Esophagus (tissue), 2 donors: ENCODE measurements at regions not wholly inside any gene's neighbourhood (a gene's known extent, or its start where the extent isn't known, plus 50 kb on each side); places are given as distances from the start of the nearest gene placed in this dataset.

Experiments used
- H3K27ac ChIP-seq, 2 donors: one replicate each; pipeline ENCODE4 v1.5.1; 2013; ENCODE audit warnings: low read depth in 2 of 2, mild to moderate bottlenecking in 2 of 2, inconsistent platforms in 1 of 2, low read length in 1 of 2, moderate library complexity in 1 of 2
- H3K27me3 ChIP-seq, 2 donors: one replicate each; pipeline ENCODE4 v1.6.1; 2013; ENCODE audit warnings: low read length in 2 of 2, control low read depth in 1 of 2, mild to moderate bottlenecking in 1 of 2; ENCODE audit not compliant: insufficient read depth in 2 of 2, control insufficient read depth in 1 of 2
- H3K36me3 ChIP-seq, 2 donors: one replicate each; pipeline ENCODE4 v1.6.1; 2013; ENCODE audit warnings: low read length in 1 of 2; ENCODE audit not compliant: control insufficient read depth in 2 of 2, insufficient read depth in 2 of 2
- H3K4me1 ChIP-seq, 2 donors: one replicate each; pipeline ENCODE4 v1.6.1; 2013; ENCODE audit warnings: low read length in 1 of 2; ENCODE audit not compliant: control insufficient read depth in 2 of 2, insufficient read depth in 2 of 2
- H3K4me3 ChIP-seq, 2 donors: one replicate each; pipeline ENCODE4 v1.5.1; 2013; ENCODE audit warnings: low read length in 2 of 2, mild to moderate bottlenecking in 2 of 2, low read depth in 1 of 2, moderate library complexity in 1 of 2
- H3K9me3 ChIP-seq, 2 donors: one replicate each; pipeline ENCODE4 v1.6.1; 2013; ENCODE audit warnings: mild to moderate bottlenecking in 2 of 2, low read depth in 1 of 2, low read length in 1 of 2, moderate library complexity in 1 of 2; ENCODE audit not compliant: control insufficient read depth in 2 of 2, insufficient read depth in 1 of 2
- WGBS, 2 donors: extraction: QIAGEN DNeasy Blood & Tissue Kit; methylation state at CpG; one replicate each; pipeline ENCODE4 v1.1.7; 2013; 5-methylcytosine and 5-hydroxymethylcytosine counted together
- donor health status: healthy with polysubstance abuse.
- donor health status: Bipolar disorder and iron deficiency.

- Histone ChIP-seq H3K27ac (no peak overlapping the region), H3K27me3 (no peaks in the 10 kb centered on the region), H3K36me3 (no peaks in the 10 kb centered on the region), H3K4me1 (no peaks in the 10 kb centered on the region), H3K4me3 (no peak overlapping the region), H3K9me3 (no peaks in the 10 kb centered on the region)
- 78 to 84% methylated on average over 3 of the region's 3 CpGs for WGBS, 2 donors
These were observed 65.2 kb upstream of the CTAGE1 start for GRCh38 chr18:22482948-22483347.

DNA sequence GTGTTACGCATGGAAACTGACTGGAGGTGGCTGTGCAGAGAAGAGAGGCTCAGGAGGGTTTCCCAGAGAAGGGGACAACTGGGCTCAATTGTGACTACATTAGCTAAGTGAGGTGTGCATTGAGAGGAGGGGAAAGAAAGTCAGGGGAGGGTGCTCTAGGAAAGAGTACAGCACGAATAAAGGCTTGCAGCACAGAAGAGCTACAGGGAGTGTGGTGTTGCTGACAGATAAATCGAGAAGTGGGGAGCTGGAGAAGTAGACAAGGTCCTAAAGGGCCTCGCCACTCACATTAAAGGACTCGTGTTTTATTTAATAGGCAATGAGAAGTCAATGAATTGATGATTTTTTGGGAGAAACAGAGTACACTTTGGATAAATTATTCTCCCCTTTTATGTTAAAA is 65.7 kb upstream of the CTAGE1 start:
- H3K27me3 ChIP-seq = no peaks in the 10 kb centered on the region
- WGBS, 2 donors = 78 to 81% methylated on average over 5 of the region's 5 CpGs
- H3K9me3 ChIP-seq = no peaks in the 10 kb centered on the region
- no peaks in the 10 kb centered on the region for H3K36me3 ChIP-seq
- H3K4me1 ChIP-seq = no peaks in the 10 kb centered on the region
- H3K4me3 ChIP-seq = no peak overlapping the region
- no peak overlapping the region for H3K27ac ChIP-seq

GRCh38 chr18:22484471-22484870 is 66.8 kb upstream of the CTAGE1 start:
- no peak overlapping the region for H3K27ac ChIP-seq
- H3K36me3 ChIP-seq = no peaks in the 10 kb centered on the region
- H3K4me3 ChIP-seq = no peak overlapping the region
- WGBS, 2 donors = 93 to 97% methylated on average over 2 of the region's 2 CpGs
- H3K9me3 ChIP-seq = no peaks in the 10 kb centered on the region
- H3K27me3 ChIP-seq = no peaks in the 10 kb centered on the region
- no peaks in the 10 kb centered on the region for H3K4me1 ChIP-seq

DNA sequence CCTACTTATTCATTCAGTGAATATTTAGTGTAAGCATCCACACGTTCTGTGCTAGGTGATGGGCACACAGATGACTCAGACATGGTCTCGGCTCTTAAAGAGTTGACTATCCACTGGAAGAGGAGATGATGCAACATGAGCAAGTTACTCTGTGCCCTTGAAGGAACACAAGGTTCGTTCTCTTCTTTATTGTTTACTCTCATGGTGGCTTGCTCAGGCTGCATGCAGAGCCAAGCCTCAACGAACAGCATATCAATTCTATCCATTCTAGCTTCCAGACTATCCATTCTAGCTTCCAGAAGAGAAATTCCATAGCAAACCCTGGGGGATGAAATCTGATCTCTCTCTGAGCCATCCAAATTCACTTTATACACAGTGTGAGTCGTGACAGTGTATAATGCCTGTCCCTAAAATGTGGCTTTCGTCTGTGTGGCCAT is 68.1 kb upstream of the CTAGE1 start:
- Histone ChIP-seq H3K27me3 (no peaks in the 10 kb centered on the region), H3K4me1 (no peaks in the 10 kb centered on the region), H3K36me3 (no peaks in the 10 kb centered on the region), H3K4me3 (no peak overlapping the region), H3K9me3 (no peaks in the 10 kb centered on the region), H3K27ac (no peak overlapping the region)
- WGBS, 2 donors = 49 to 58% methylated on average over 6 of the region's 6 CpGs

DNA sequence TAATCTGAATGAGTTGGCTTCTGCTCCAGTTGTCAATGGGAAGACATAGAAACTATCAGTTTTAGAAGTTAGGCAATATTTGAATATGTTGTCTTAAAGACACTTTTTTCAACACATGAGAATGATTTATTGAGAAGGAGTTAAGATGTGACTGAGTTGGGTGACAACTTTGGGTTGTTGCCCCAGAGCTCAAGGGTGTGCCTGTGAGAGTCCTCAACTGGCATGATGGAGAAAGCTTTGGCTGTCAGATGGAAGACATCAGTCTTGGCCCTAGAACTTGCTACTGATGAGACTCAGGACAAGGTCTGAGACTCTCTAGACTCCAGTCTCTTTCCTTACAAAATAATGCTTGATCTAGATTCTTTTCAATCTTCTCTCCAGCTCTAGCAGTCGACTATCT is 69.0 kb upstream of the CTAGE1 start:
- no peak overlapping the region for H3K27ac ChIP-seq
- H3K4me3 ChIP-seq = no peak overlapping the region
- no peaks in the 10 kb centered on the region for H3K4me1 ChIP-seq
- no peaks in the 10 kb centered on the region for H3K36me3 ChIP-seq
- no peaks in the 10 kb centered on the region for H3K27me3 ChIP-seq
- 31 to 53% methylated on average over 1 of the region's 1 CpG for WGBS, 2 donors
- no peaks in the 10 kb centered on the region for H3K9me3 ChIP-seq

DNA sequence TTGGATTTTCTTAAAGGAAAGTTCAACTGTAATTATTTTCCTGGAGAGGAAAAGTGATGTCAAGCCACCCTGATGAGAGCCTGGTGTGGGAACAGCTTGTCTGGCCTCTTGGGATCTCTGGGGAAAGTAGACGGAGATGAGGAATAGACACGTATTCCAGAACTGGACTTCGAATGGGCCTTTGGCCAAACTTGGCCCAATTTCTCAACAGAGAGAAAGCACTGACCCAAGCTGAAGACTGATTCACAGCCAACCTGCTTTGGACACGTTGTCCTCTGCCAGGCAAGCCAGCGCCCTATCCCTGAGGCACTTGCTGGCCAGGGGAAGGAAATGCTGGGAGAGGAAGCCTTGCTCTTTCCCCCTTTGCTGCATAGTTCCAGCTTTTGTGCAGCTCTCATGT is 70.8 kb upstream of the CTAGE1 start:
- H3K9me3 ChIP-seq = no peaks in the 10 kb centered on the region
- H3K4me3 ChIP-seq = no peak overlapping the region
- H3K4me1 ChIP-seq = no peaks in the 10 kb centered on the region
- H3K27ac ChIP-seq = no peak overlapping the region
- 68 to 73% methylated on average over 5 of the region's 5 CpGs for WGBS, 2 donors
- H3K36me3 ChIP-seq = no peaks in the 10 kb centered on the region
- no peaks in the 10 kb centered on the region for H3K27me3 ChIP-seq

DNA sequence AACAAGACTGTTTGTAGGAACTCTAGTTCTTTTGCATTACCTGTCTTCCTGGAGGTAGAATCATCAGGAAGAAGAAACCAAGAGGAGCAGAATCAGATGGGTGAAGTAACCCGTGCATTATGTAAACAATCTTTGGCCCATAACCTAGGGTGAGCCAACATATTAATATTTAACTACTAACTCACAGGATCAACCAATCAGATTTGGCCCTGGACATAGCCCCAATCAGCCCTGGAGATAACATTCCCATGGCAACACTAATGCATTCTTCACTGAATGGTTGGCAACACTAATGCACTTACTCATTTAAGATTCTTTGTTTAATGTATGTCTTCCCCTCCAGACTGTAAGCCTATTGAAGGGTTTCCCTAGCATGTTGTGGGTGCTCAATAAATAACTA is 72.0 kb upstream of the CTAGE1 start:
- Histone ChIP-seq H3K27ac (no peak overlapping the region), H3K27me3 (no peaks in the 10 kb centered on the region), H3K36me3 (no peaks in the 10 kb centered on the region), H3K4me3 (no peak overlapping the region), H3K9me3 (no peaks in the 10 kb centered on the region), H3K4me1 (no peaks in the 10 kb centered on the region)
- 33 to 42% methylated on average over 1 of the region's 1 CpG for WGBS, 2 donors

DNA sequence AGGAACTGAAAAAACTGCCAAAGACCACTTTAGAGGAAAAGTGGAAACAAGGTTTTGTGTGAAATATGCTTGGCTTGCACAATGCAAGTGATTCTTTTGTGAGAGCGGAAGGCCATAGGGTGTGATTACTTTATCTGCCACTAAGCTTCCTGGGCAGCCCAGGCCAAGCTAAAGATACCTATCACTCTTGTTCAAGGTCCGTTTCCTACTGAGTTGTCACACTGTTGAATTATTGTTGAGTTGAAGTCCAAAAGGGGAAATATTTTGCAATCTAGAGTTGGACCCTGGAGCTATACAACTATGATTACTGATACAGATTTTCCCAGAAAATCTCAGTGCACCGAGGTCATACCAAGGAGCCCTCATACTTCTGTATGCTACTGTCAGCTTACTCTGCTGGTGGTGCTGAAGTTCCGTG is 72.7 kb upstream of the CTAGE1 start:
- WGBS, 2 donors = 61 to 72% methylated on average over 4 of the region's 4 CpGs
- no peak overlapping the region for H3K4me3 ChIP-seq
- no peaks in the 10 kb centered on the region for H3K27me3 ChIP-seq
- no peaks in the 10 kb centered on the region for H3K36me3 ChIP-seq
- no peaks in the 10 kb centered on the region for H3K4me1 ChIP-seq
- H3K27ac ChIP-seq = no peak overlapping the region
- no peaks in the 10 kb centered on the region for H3K9me3 ChIP-seq

GRCh38 chr18:22493255-22493654 is 75.5 kb upstream of the CTAGE1 start:
- no peak overlapping the region for H3K4me3 ChIP-seq
- no peaks in the 10 kb centered on the region for H3K9me3 ChIP-seq
- no peaks in the 10 kb centered on the region for H3K4me1 ChIP-seq
- H3K36me3 ChIP-seq = no peaks in the 10 kb centered on the region
- H3K27me3 ChIP-seq = no peaks in the 10 kb centered on the region
- H3K27ac ChIP-seq = no peak overlapping the region

DNA sequence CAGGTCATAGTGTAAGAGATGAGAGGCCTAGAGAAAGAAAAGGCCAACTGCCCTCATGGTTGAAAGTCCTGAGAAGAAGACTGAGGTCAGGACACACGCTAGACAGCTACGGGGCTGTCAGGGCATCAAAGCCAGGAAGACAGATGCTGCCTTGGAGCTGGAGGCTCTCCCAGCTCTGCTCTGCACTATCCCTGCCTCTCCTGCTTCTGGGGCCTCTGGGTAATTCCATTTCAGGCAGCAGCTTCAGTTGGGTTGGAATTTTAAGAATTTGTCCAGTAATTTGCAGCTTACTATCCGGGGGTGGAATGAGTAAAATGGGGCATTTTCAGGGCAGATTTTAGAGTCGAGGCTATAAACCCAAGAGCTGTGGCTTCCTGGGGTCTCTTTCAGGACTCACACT is 76.2 kb upstream of the CTAGE1 start:
- no peaks in the 10 kb centered on the region for H3K27me3 ChIP-seq
- 66 to 71% methylated on average over 4 of the region's 4 CpGs for WGBS, 2 donors
- H3K27ac ChIP-seq = no peak overlapping the region
- H3K9me3 ChIP-seq = no peaks in the 10 kb centered on the region
- H3K4me1 ChIP-seq = no peaks in the 10 kb centered on the region
- no peak overlapping the region for H3K4me3 ChIP-seq
- no peaks in the 10 kb centered on the region for H3K36me3 ChIP-seq
